Ovary (tissue), 3 donors: ENCODE measurements at regions not wholly inside any gene's neighbourhood (a gene's known extent, or its start where the extent isn't known, plus 50 kb on each side); places are given as distances from the start of the nearest gene placed in this dataset.

Source experiments
- CTCF ChIP-seq, 3 donors: fragments of 450-650 bp in 2 of 3; fragments of 200-600 bp in 1 of 3; IDR thresholded peaks; one replicate each; pipeline versions ENCODE4 v1.5.1 to v1.8.0; 2016 to 2022; ENCODE audit warnings: antibody characterized with exemption in 3 of 3, mild to moderate bottlenecking in 1 of 3
- EP300 ChIP-seq: sonication (generic); formaldehyde crosslinking; IDR thresholded peaks from one replicate; pipeline ENCODE4 v1.6.1; 2017; ENCODE audit warnings: antibody characterized with exemption
- donor health status: DM: no; HTN: no; CAD: no.

- no peak for TF ChIP-seq EP300
- no peak for TF ChIP-seq CTCF (IDR thresholded peaks at IDR 0.05)
These were observed 612.5 kb upstream of the ATXN8OS start for GRCh38 chr13:69495096-69495495.
